OCI-LY3 (cell line): ENCODE measurements at regions not wholly inside any gene's neighbourhood (a gene's known extent, or its start where the extent isn't known, plus 50 kb on each side); places are given as distances from the start of the nearest gene placed in this dataset.

ENCODE experiments used
- EZH2phosphoT487 ChIP-seq: fragments of 200-600 bp; shearing (Covaris generic); IDR thresholded peaks from 2 replicates; pipeline ENCODE4 v1.6.1; 2018; ENCODE audit warnings: antibody characterized with exemption, mixed run types, low read depth
- TF ChIP-seq, protein P1 (sequence below): fragments of 200-600, 300-600 bp; sonication (generic); IDR thresholded peaks from 2 replicates; pipeline ENCODE4 v1.5.1; 2014; ENCODE audit warnings: antibody characterized with exemption, low read length, low read depth

DNA sequence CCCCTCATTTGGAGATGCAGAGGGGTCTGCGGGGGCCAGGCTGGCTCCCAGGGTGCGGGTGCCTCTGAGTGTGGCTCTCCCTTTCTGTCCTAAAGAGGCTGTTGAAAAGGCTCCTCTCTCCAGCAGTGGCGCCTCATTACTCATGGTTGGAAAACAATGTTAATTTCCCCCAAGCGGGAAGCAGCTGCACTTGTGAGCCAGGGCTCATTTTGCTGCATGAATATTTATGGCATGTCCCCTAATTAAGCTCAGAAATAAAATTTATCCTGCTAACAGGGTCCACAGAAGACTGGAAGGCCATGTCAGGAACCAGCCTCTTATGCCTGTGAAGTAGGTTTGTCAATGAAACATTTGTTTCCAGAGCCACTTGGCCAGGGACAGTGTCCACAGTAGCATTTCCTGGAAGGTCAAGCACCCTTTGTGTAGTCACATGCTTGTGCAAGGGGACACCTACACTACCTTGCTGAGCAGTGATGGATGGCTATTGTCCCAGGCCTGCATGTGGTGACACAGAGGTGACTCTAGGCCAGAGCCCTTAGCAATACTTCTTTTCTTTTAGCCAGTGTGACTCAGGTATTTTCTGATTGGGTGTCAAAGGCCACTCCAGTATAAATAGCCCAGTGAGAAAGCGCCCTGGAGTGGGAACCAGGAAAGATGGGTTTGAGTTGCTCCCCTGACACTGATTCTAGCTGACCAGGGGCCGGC lies 259.0 kb downstream of the FOXD2 start:
- TF ChIP-seq, protein P1, sequence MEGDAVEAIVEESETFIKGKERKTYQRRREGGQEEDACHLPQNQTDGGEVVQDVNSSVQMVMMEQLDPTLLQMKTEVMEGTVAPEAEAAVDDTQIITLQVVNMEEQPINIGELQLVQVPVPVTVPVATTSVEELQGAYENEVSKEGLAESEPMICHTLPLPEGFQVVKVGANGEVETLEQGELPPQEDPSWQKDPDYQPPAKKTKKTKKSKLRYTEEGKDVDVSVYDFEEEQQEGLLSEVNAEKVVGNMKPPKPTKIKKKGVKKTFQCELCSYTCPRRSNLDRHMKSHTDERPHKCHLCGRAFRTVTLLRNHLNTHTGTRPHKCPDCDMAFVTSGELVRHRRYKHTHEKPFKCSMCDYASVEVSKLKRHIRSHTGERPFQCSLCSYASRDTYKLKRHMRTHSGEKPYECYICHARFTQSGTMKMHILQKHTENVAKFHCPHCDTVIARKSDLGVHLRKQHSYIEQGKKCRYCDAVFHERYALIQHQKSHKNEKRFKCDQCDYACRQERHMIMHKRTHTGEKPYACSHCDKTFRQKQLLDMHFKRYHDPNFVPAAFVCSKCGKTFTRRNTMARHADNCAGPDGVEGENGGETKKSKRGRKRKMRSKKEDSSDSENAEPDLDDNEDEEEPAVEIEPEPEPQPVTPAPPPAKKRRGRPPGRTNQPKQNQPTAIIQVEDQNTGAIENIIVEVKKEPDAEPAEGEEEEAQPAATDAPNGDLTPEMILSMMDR, result no peak
- TF ChIP-seq EZH2phosphoT487, result no peak
